SH-SY5Y (cell line): ENCODE measurements at regions not wholly inside any gene's neighbourhood (a gene's known extent, or its start where the extent isn't known, plus 50 kb on each side); places are given as distances from the start of the nearest gene placed in this dataset.

ENCODE experiments used
- GATA2 ChIP-seq: IDR thresholded peaks from 2 replicates; pipeline ENCODE4 v1.6.1; 2011; ENCODE audit warnings: mild to moderate bottlenecking, low read depth, low read length
- GATA3 ChIP-seq: IDR thresholded peaks from 2 replicates; pipeline ENCODE4 v1.6.1; 2011; ENCODE audit warnings: low read depth, mild to moderate bottlenecking, low read length, moderate library complexity

DNA sequence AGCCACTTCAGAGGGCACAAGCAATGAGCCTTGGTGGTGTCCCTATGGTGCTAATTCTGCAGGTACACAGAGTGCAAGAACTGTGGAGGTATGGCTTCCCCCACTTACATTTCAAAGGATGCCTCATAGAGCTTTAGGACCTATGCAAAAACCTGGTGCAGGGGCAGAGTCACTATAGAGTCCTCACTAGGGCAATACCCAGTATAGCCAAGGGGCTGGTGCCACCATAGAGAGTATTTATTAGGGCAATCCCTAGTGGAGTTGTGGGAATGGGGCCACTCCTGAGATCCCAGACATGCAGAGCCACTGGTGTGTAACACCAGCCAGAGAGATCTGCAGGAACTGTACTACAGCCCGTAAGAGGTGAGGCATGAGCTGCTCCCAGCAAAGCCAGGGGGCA, 312.2 kb downstream of the SLC4A3 start:
- TF ChIP-seq GATA3 (no peak), GATA2 (no peak)
